GM12874 (cell line): ENCODE measurements at regions not wholly inside any gene's neighbourhood (a gene's known extent, or its start where the extent isn't known, plus 50 kb on each side); places are given as distances from the start of the nearest gene placed in this dataset.

Source experiments
- CTCF ChIP-seq: IDR thresholded peaks from 2 replicates; pipeline ENCODE4 v1.5.1; 2011; ENCODE audit warnings: low read depth, mild to moderate bottlenecking, control low read depth, low read length, moderate library complexity; ENCODE audit not compliant: insufficient read depth

GRCh38 chr3:146873748-146874147 lies 268.6 kb upstream of the PLSCR5 start:
- TF ChIP-seq CTCF, result no peak

- TF ChIP-seq CTCF, result no peak
These were observed 260.1 kb upstream of the PLSCR5 start for GRCh38 chr3:146865175-146865755.

- no peak for TF ChIP-seq CTCF
These were observed 256.1 kb upstream of the PLSCR5 start for GRCh38 chr3:146861262-146861661.

- no peak for TF ChIP-seq CTCF
These were observed 249.4 kb upstream of the PLSCR5 start for GRCh38 chr3:146854523-146854922.

DNA sequence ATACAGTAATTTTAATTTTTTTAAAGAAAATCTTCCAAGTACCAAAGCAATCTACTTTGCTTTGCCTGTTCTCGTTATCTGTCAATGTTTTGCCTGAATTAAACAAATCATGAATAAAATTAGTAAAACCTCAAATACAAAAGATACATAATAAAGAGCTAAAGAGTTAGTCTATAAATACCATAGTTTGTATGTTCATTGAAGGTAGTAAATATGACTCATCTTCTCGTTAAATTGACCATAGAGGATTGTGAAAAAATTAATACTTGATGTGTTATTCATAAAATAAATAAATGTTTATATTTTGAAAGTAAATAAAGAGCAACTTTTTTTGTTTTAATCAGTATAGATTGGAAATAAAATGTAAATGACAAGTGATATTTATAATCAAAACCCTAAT lies 246.5 kb upstream of the PLSCR5 start:
- no peak for TF ChIP-seq CTCF

GRCh38 chr3:146845361-146845760 lies 240.2 kb upstream of the PLSCR5 start:
- TF ChIP-seq CTCF, result no peak

- TF ChIP-seq CTCF, result no peak
These were observed 238.3 kb upstream of the PLSCR5 start for GRCh38 chr3:146843476-146843875.
